ENCODE measurements at regions not wholly inside any gene's neighbourhood (a gene's known extent, or its start where the extent isn't known, plus 50 kb on each side); places are given as distances from the start of the nearest gene placed in this dataset.

DNA sequence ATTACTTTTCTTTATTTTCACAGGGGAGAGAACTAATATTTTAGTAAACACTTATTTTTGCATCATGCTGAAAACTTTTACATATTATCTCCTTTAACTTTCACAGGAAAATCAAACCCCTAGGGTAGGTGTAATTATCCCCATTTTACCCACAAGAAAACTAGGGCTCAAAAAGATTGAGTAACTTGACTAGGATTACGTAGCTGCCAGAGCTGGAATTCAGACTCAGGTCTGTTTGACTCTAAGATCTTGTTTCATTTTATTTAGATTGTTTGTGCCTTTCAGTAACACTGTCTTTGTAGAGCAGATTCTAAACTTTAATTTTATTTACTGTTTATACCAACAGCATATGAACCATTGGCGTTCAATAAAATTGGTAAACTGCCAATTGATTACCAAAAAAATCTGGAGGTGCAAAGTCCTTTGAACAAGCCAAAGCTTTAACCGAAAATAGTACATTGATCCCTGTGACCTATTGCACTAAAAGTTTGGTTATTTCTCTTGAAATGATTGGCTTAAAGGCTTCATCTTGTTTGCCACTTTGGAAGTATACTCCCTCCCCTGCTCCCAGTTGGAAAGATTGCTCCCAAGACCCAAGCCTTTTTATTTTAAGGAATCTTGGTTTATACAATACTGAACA is 71.0 kb upstream of the WDR26 start:
- TF ChIP-seq CTCF (IDR thresholded peaks at IDR 0.05) (no peak), POLR2A (IDR thresholded peaks at IDR 0.05) (no peak)
